IMR-90 (cell line): ENCODE measurements at regions not wholly inside any gene's neighbourhood (a gene's known extent, or its start where the extent isn't known, plus 50 kb on each side); places are given as distances from the start of the nearest gene placed in this dataset.

Experiments
- ATAC-seq: fragments of 200-7000 bp; cut with Tn5 transposase; 2 replicates; pipeline ENCODE4 v1.9.1; 2020; ENCODE audit warnings: low read depth, mild to moderate bottlenecking, moderate library complexity
- BruUV-seq: library from RNA; stranded (reverse); fragments of 400-500 nt; replicated peaks from 2 replicates; lab custom pipeline; 2021; lab: Mats Ljungman, UMichigan
- CTCF ChIA-PET: fragments of 300-600 bp; formaldehyde crosslinking; extraction: SDS; loops from one replicate; lab custom pipeline; 2021; ENCODE audit warnings: antibody characterized with exemption; lab: Yijun Ruan, JAX
- POLR2A ChIA-PET: fragments of 300-600 bp; sonication (Branson Sonifier 250); formaldehyde crosslinking; loops from one replicate; lab custom pipeline; 2022; ENCODE audit warnings: antibody characterized with exemption; ENCODE audit not compliant: unreplicated experiment; lab: Charles Lee
- DNase-seq: peaks from one replicate; pipeline ENCODE4 v3.0.0; 2013
- H2AFZ ChIP-seq: replicated peaks from 2 replicates; pipeline ENCODE3; 2013; ENCODE audit warnings: low read length, mild to moderate bottlenecking; ENCODE audit not compliant: poor library complexity
- H2AK5ac ChIP-seq: 2 replicates; pipeline ENCODE4 v1.6.1; 2013; ENCODE audit warnings: low read depth, low read length, inconsistent platforms
- H2AK9ac ChIP-seq: replicated peaks from 2 replicates; pipeline ENCODE3; 2013; ENCODE audit warnings: mild to moderate bottlenecking, low read depth, low read length, moderate library complexity; ENCODE audit not compliant: poor library complexity
- H2BK120ac ChIP-seq: 2 replicates; pipeline ENCODE4 v1.6.1; 2013; ENCODE audit warnings: low read depth, low read length, inconsistent platforms
- H2BK15ac ChIP-seq: 3 replicates; pipeline ENCODE4 v1.6.1; 2013; ENCODE audit warnings: low read depth, low read length, inconsistent platforms
- H2BK20ac ChIP-seq: 2 replicates; pipeline ENCODE4 v1.6.1; 2013; ENCODE audit warnings: low read depth, mild to moderate bottlenecking, inconsistent platforms, low read length, moderate library complexity
- H2BK5ac ChIP-seq: 2 replicates; pipeline ENCODE4 v1.6.1; 2013; ENCODE audit warnings: mild to moderate bottlenecking, low read depth, low read length, inconsistent platforms; ENCODE audit not compliant: poor library complexity, severe bottlenecking
- H3K14ac ChIP-seq: replicated peaks from 2 replicates; pipeline ENCODE4 v1.6.1; 2013; ENCODE audit warnings: low read depth, low read length, inconsistent platforms
- H3K18ac ChIP-seq: 2 replicates; pipeline ENCODE4 v1.6.1; 2013; ENCODE audit warnings: low read depth, low read length, control low read depth
- H3K23ac ChIP-seq: 2 replicates; pipeline ENCODE4 v1.6.1; 2013; ENCODE audit warnings: low read depth, low read length, inconsistent platforms
- H3K27ac ChIP-seq: 2 replicates; pipeline ENCODE4 v1.5.1; 2013; ENCODE audit warnings: mild to moderate bottlenecking, control low read depth, low read length; ENCODE audit not compliant: insufficient read depth
- H3K27me3 ChIP-seq: 2 replicates; pipeline ENCODE4 v1.6.1; 2013; ENCODE audit warnings: low read length; ENCODE audit not compliant: control insufficient read depth, insufficient read depth
- H3K36me3 ChIP-seq: 2 replicates; pipeline ENCODE4 v1.6.1; 2013; ENCODE audit warnings: low read length, mixed read lengths; ENCODE audit not compliant: control insufficient read depth, insufficient read depth
- H3K4ac ChIP-seq: 2 replicates; pipeline ENCODE4 v1.6.1; 2013; ENCODE audit warnings: low read depth, low read length, inconsistent platforms
- H3K4me1 ChIP-seq: 2 replicates; pipeline ENCODE4 v1.6.1; 2013; ENCODE audit warnings: low read length, mixed read lengths; ENCODE audit not compliant: control insufficient read depth, insufficient read depth
- H3K4me2 ChIP-seq: 2 replicates; pipeline ENCODE4 v1.6.1; 2013; ENCODE audit warnings: low read depth, mild to moderate bottlenecking, control low read depth, low read length, moderate library complexity
- H3K4me3 ChIP-seq: 2 replicates; pipeline ENCODE4 v1.5.1; 2013; ENCODE audit warnings: low read depth, mild to moderate bottlenecking, control low read depth, low read length, moderate library complexity; ENCODE audit not compliant: insufficient read depth
- H3K56ac ChIP-seq: 2 replicates; pipeline ENCODE4 v1.6.1; 2013; ENCODE audit warnings: low read length, inconsistent platforms; ENCODE audit not compliant: insufficient read depth; ENCODE audit errors: extremely low read depth
- H3K79me1 ChIP-seq, 2 experiments: 2 replicates each; pipeline ENCODE4 v1.6.1; 2013; ENCODE audit warnings: low read length in 2 of 2, inconsistent platforms in 1 of 2, low read depth in 1 of 2
- H3K9ac ChIP-seq: 2 replicates; pipeline ENCODE4 v1.6.1; 2013; ENCODE audit warnings: low read depth, low read length, control low read depth
- H3K9me1 ChIP-seq: 2 replicates; pipeline ENCODE4 v1.6.1; 2013; ENCODE audit warnings: low read length, inconsistent platforms; ENCODE audit not compliant: insufficient read depth
- H3K9me3 ChIP-seq: 2 replicates; pipeline ENCODE4 v1.6.1; 2013; ENCODE audit warnings: low read length; ENCODE audit not compliant: control insufficient read depth, insufficient read depth
- H4K20me1 ChIP-seq: 2 replicates; pipeline ENCODE4 v1.6.1; 2013; ENCODE audit warnings: low read length, inconsistent platforms; ENCODE audit not compliant: insufficient read depth
- H4K5ac ChIP-seq: 2 replicates; pipeline ENCODE4 v1.6.1; 2013; ENCODE audit warnings: mild to moderate bottlenecking, low read depth, low read length, control low read depth
- H4K8ac ChIP-seq, 2 experiments: 2 replicates each; pipeline ENCODE4 v1.6.1; 2013; ENCODE audit warnings: low read depth in 2 of 2, low read length in 2 of 2, control low read depth in 1 of 2, inconsistent platforms in 1 of 2
- H4K91ac ChIP-seq: 2 replicates; pipeline ENCODE4 v1.6.1; 2013; ENCODE audit warnings: low read depth, low read length, inconsistent platforms; ENCODE audit not compliant: insufficient read depth
- BHLHE40 ChIP-seq: fragments of 150-350 bp; IDR thresholded peaks from 2 replicates; pipeline ENCODE4 v1.6.1; 2016; ENCODE audit warnings: mild to moderate bottlenecking, low read depth, low read length
- CTCF ChIP-seq: conservative IDR thresholded peaks from 2 replicates; pipeline ENCODE4 v1.5.1; 2012; ENCODE audit warnings: mild to moderate bottlenecking, low read depth, low read length, improper control_type of control experiment
- ELK1 ChIP-seq: fragments of 150-350 bp; IDR thresholded peaks from 2 replicates; pipeline ENCODE4 v1.6.1; 2016; ENCODE audit warnings: low read depth, mild to moderate bottlenecking, low read length, moderate library complexity, borderline replicate concordance
- FOS ChIP-seq: fragments of 150-350 bp; IDR thresholded peaks from 2 replicates; pipeline ENCODE4 v1.6.1; 2016; ENCODE audit warnings: low read depth, low read length
- MAFK ChIP-seq: IDR thresholded peaks from 2 replicates; pipeline ENCODE4 v1.6.1; 2012; ENCODE audit warnings: low read depth, low read length, improper control_type of control experiment
- MAZ ChIP-seq: IDR thresholded peaks from 2 replicates; pipeline ENCODE4 v1.6.1; 2012; ENCODE audit warnings: low read depth, mild to moderate bottlenecking, low read length, improper control_type of control experiment, moderate library complexity, borderline replicate concordance
- MXI1 ChIP-seq: IDR thresholded peaks from 2 replicates; pipeline ENCODE4 v1.6.1; 2012; ENCODE audit warnings: low read depth, mild to moderate bottlenecking, low read length, moderate library complexity, borderline replicate concordance
- NFE2L2 ChIP-seq: fragments of 150-350 bp; IDR thresholded peaks from 2 replicates; pipeline ENCODE4 v1.6.1; 2016; ENCODE audit warnings: low read depth, mild to moderate bottlenecking, low read length
- POLR2A ChIP-seq: IDR thresholded peaks from 2 replicates; pipeline ENCODE4 v1.6.1; 2012; ENCODE audit warnings: mild to moderate bottlenecking, low read depth, low read length
- RFX5 ChIP-seq: IDR thresholded peaks from 2 replicates; pipeline ENCODE4 v1.8.0; 2012; ENCODE audit warnings: low read depth, mild to moderate bottlenecking, low read length, moderate library complexity
- SMC3 ChIP-seq: fragments of 150-350 bp; IDR thresholded peaks from 2 replicates; pipeline ENCODE4 v1.6.1; 2016; ENCODE audit warnings: low read depth, mild to moderate bottlenecking, antibody characterized with exemption, low read length, moderate library complexity
- USF2 ChIP-seq: fragments of 150-350 bp; IDR thresholded peaks from 2 replicates; pipeline ENCODE4 v1.6.1; 2017; ENCODE audit warnings: mild to moderate bottlenecking, antibody characterized with exemption, low read length, low read depth
- WGBS, 2 experiments: methylation state at CpG; one replicate each; pipeline versions ENCODE4 v1.1.5 to v1.1.7; 2013; ENCODE audit warnings: missing lambda C conversion rate in 2 of 2; ENCODE audit not compliant: insufficient read length in 1 of 2; ENCODE audit errors: extremely low coverage in 2 of 2; 5-methylcytosine and 5-hydroxymethylcytosine counted together
- dilution Hi-C: fragments of 300-500 bp; cut with HindIII; formaldehyde crosslinking; loops from one replicate; pipeline ENCODE4 v1.14.3; 2018; ENCODE audit warnings: low sequenced_read_pairs; ENCODE audit not compliant: unreplicated experiment
- in situ Hi-C: fragments of 300-500 bp; cut with MboI; formaldehyde crosslinking; loops from 3 replicates; pipeline ENCODE4 v1.14.3; 2019; ENCODE audit warnings: low sequenced_read_pairs, inconsistent platforms, mixed read lengths
- intact Hi-C: fragments of 100-400 bp; cut with micrococcal nuclease; formaldehyde crosslinking; loops from 2 replicates; pipeline ENCODE4 v1.10.0; 2022

- no peak overlapping the region for H3K23ac ChIP-seq
- dilution Hi-C loops (no loop called here), intact Hi-C loops (no loop called here), in situ Hi-C loops (no loop called here)
- H2BK15ac ChIP-seq = no peak overlapping the region
- ChIA-PET CTCF (no interaction called here), POLR2A (no interaction called here)
- H3K56ac ChIP-seq = no peak overlapping the region
- no peak for DNase-seq
- H2BK20ac ChIP-seq = no peak overlapping the region
- H3K9ac ChIP-seq = no peak overlapping the region
- no peak overlapping the region for H3K4me2 ChIP-seq
- no peaks in the 10 kb centered on the region; the same call in 1 of the 2 replicates for H3K4me1 ChIP-seq
- no CpG with 5 or more reads among the region's 5 CpGs for WGBS, 2 experiments
- no peak overlapping the region for H3K18ac ChIP-seq
- H3K27me3 ChIP-seq = peaks cover 44% of the 10 kb centered on the region
- no peak overlapping the region for H3K4me3 ChIP-seq
- H2BK5ac ChIP-seq = no peak overlapping the region
- H3K4ac ChIP-seq = no peak overlapping the region
- no peak overlapping the region for H2AK5ac ChIP-seq
- H4K20me1 ChIP-seq = no peaks in the 10 kb centered on the region
- H3K9me3 ChIP-seq = peaks cover 3% of the 10 kb centered on the region; the same call in 1 of the 2 replicates
- no peak for ATAC-seq
- H3K79me1 ChIP-seq = no peaks in the 10 kb centered on the region
- H2AK9ac ChIP-seq = no peak overlapping the region
- no peak overlapping the region for H4K8ac ChIP-seq
- H4K5ac ChIP-seq = no peak overlapping the region
- no peak overlapping the region for H2BK120ac ChIP-seq
- no peak overlapping the region for H3K27ac ChIP-seq
- no TSS peak for BruUV-seq
- H3K14ac ChIP-seq = no peak overlapping the region
- no peak overlapping the region for H4K91ac ChIP-seq
- H2AFZ ChIP-seq = no peak overlapping the region
- no peaks in the 10 kb centered on the region for H3K36me3 ChIP-seq
- peaks cover 3% of the 10 kb centered on the region; the same call in 1 of the 2 replicates for H3K9me1 ChIP-seq
- TF ChIP-seq RFX5 = no peak
- TF ChIP-seq BHLHE40 = no peak
- no peak for TF ChIP-seq MAZ
- TF ChIP-seq SMC3 = no peak
- no peak for TF ChIP-seq ELK1
- TF ChIP-seq POLR2A = no peak
- TF ChIP-seq MXI1 = no peak
- no peak for TF ChIP-seq MAFK
- TF ChIP-seq FOS = no peak
- TF ChIP-seq CTCF = no peak
- TF ChIP-seq USF2 = no peak
- TF ChIP-seq NFE2L2 = no peak
Observed at GRCh38 chr9:126061575-126061974, 265.1 kb upstream of the MVB12B start.
